IMR-90 (cell line): ENCODE measurements at regions not wholly inside any gene's neighbourhood (a gene's known extent, or its start where the extent isn't known, plus 50 kb on each side); places are given as distances from the start of the nearest gene placed in this dataset.

ENCODE experiments used
- ATAC-seq: fragments of 200-7000 bp; cut with Tn5 transposase; 2 replicates; pipeline ENCODE4 v1.9.1; 2020; ENCODE audit warnings: low read depth, mild to moderate bottlenecking, moderate library complexity
- BruUV-seq: library from RNA; stranded (reverse); fragments of 400-500 nt; replicated peaks from 2 replicates; lab custom pipeline; 2021; lab: Mats Ljungman, UMichigan
- CTCF ChIA-PET: fragments of 300-600 bp; formaldehyde crosslinking; extraction: SDS; loops from one replicate; lab custom pipeline; 2021; ENCODE audit warnings: antibody characterized with exemption; lab: Yijun Ruan, JAX
- POLR2A ChIA-PET: fragments of 300-600 bp; sonication (Branson Sonifier 250); formaldehyde crosslinking; loops from one replicate; lab custom pipeline; 2022; ENCODE audit warnings: antibody characterized with exemption; ENCODE audit not compliant: unreplicated experiment; lab: Charles Lee
- DNase-seq: peaks from one replicate; pipeline ENCODE4 v3.0.0; 2013
- H2AFZ ChIP-seq: replicated peaks from 2 replicates; pipeline ENCODE3; 2013; ENCODE audit warnings: low read length, mild to moderate bottlenecking; ENCODE audit not compliant: poor library complexity
- H2AK5ac ChIP-seq: 2 replicates; pipeline ENCODE4 v1.6.1; 2013; ENCODE audit warnings: low read depth, low read length, inconsistent platforms
- H2AK9ac ChIP-seq: replicated peaks from 2 replicates; pipeline ENCODE3; 2013; ENCODE audit warnings: mild to moderate bottlenecking, low read depth, low read length, moderate library complexity; ENCODE audit not compliant: poor library complexity
- H2BK120ac ChIP-seq: 2 replicates; pipeline ENCODE4 v1.6.1; 2013; ENCODE audit warnings: low read depth, low read length, inconsistent platforms
- H2BK15ac ChIP-seq: 3 replicates; pipeline ENCODE4 v1.6.1; 2013; ENCODE audit warnings: low read depth, low read length, inconsistent platforms
- H2BK20ac ChIP-seq: 2 replicates; pipeline ENCODE4 v1.6.1; 2013; ENCODE audit warnings: low read depth, mild to moderate bottlenecking, inconsistent platforms, low read length, moderate library complexity
- H2BK5ac ChIP-seq: 2 replicates; pipeline ENCODE4 v1.6.1; 2013; ENCODE audit warnings: mild to moderate bottlenecking, low read depth, low read length, inconsistent platforms; ENCODE audit not compliant: poor library complexity, severe bottlenecking
- H3K14ac ChIP-seq: replicated peaks from 2 replicates; pipeline ENCODE4 v1.6.1; 2013; ENCODE audit warnings: low read depth, low read length, inconsistent platforms
- H3K18ac ChIP-seq: 2 replicates; pipeline ENCODE4 v1.6.1; 2013; ENCODE audit warnings: low read depth, low read length, control low read depth
- H3K23ac ChIP-seq: 2 replicates; pipeline ENCODE4 v1.6.1; 2013; ENCODE audit warnings: low read depth, low read length, inconsistent platforms
- H3K27ac ChIP-seq: 2 replicates; pipeline ENCODE4 v1.5.1; 2013; ENCODE audit warnings: mild to moderate bottlenecking, control low read depth, low read length; ENCODE audit not compliant: insufficient read depth
- H3K27me3 ChIP-seq: 2 replicates; pipeline ENCODE4 v1.6.1; 2013; ENCODE audit warnings: low read length; ENCODE audit not compliant: control insufficient read depth, insufficient read depth
- H3K36me3 ChIP-seq: 2 replicates; pipeline ENCODE4 v1.6.1; 2013; ENCODE audit warnings: low read length, mixed read lengths; ENCODE audit not compliant: control insufficient read depth, insufficient read depth
- H3K4ac ChIP-seq: 2 replicates; pipeline ENCODE4 v1.6.1; 2013; ENCODE audit warnings: low read depth, low read length, inconsistent platforms
- H3K4me1 ChIP-seq: 2 replicates; pipeline ENCODE4 v1.6.1; 2013; ENCODE audit warnings: low read length, mixed read lengths; ENCODE audit not compliant: control insufficient read depth, insufficient read depth
- H3K4me2 ChIP-seq: 2 replicates; pipeline ENCODE4 v1.6.1; 2013; ENCODE audit warnings: low read depth, mild to moderate bottlenecking, control low read depth, low read length, moderate library complexity
- H3K4me3 ChIP-seq: 2 replicates; pipeline ENCODE4 v1.5.1; 2013; ENCODE audit warnings: low read depth, mild to moderate bottlenecking, control low read depth, low read length, moderate library complexity; ENCODE audit not compliant: insufficient read depth
- H3K56ac ChIP-seq: 2 replicates; pipeline ENCODE4 v1.6.1; 2013; ENCODE audit warnings: low read length, inconsistent platforms; ENCODE audit not compliant: insufficient read depth; ENCODE audit errors: extremely low read depth
- H3K79me1 ChIP-seq, 2 experiments: 2 replicates each; pipeline ENCODE4 v1.6.1; 2013; ENCODE audit warnings: low read length in 2 of 2, inconsistent platforms in 1 of 2, low read depth in 1 of 2
- H3K9ac ChIP-seq: 2 replicates; pipeline ENCODE4 v1.6.1; 2013; ENCODE audit warnings: low read depth, low read length, control low read depth
- H3K9me1 ChIP-seq: 2 replicates; pipeline ENCODE4 v1.6.1; 2013; ENCODE audit warnings: low read length, inconsistent platforms; ENCODE audit not compliant: insufficient read depth
- H3K9me3 ChIP-seq: 2 replicates; pipeline ENCODE4 v1.6.1; 2013; ENCODE audit warnings: low read length; ENCODE audit not compliant: control insufficient read depth, insufficient read depth
- H4K20me1 ChIP-seq: 2 replicates; pipeline ENCODE4 v1.6.1; 2013; ENCODE audit warnings: low read length, inconsistent platforms; ENCODE audit not compliant: insufficient read depth
- H4K5ac ChIP-seq: 2 replicates; pipeline ENCODE4 v1.6.1; 2013; ENCODE audit warnings: mild to moderate bottlenecking, low read depth, low read length, control low read depth
- H4K8ac ChIP-seq, 2 experiments: 2 replicates each; pipeline ENCODE4 v1.6.1; 2013; ENCODE audit warnings: low read depth in 2 of 2, low read length in 2 of 2, control low read depth in 1 of 2, inconsistent platforms in 1 of 2
- H4K91ac ChIP-seq: 2 replicates; pipeline ENCODE4 v1.6.1; 2013; ENCODE audit warnings: low read depth, low read length, inconsistent platforms; ENCODE audit not compliant: insufficient read depth
- BHLHE40 ChIP-seq: fragments of 150-350 bp; IDR thresholded peaks from 2 replicates; pipeline ENCODE4 v1.6.1; 2016; ENCODE audit warnings: mild to moderate bottlenecking, low read depth, low read length
- CEBPB ChIP-seq: IDR thresholded peaks from 2 replicates; pipeline ENCODE4 v1.6.1; 2012; ENCODE audit warnings: low read depth, low read length, improper control_type of control experiment
- CHD1 ChIP-seq: IDR thresholded peaks from 2 replicates; pipeline ENCODE4 v1.6.1; 2012; ENCODE audit warnings: low read depth, low read length, improper control_type of control experiment
- CTCF ChIP-seq: conservative IDR thresholded peaks from 2 replicates; pipeline ENCODE4 v1.5.1; 2012; ENCODE audit warnings: mild to moderate bottlenecking, low read depth, low read length, improper control_type of control experiment
- ELK1 ChIP-seq: fragments of 150-350 bp; IDR thresholded peaks from 2 replicates; pipeline ENCODE4 v1.6.1; 2016; ENCODE audit warnings: low read depth, mild to moderate bottlenecking, low read length, moderate library complexity, borderline replicate concordance
- FOS ChIP-seq: fragments of 150-350 bp; IDR thresholded peaks from 2 replicates; pipeline ENCODE4 v1.6.1; 2016; ENCODE audit warnings: low read depth, low read length
- MAFK ChIP-seq: IDR thresholded peaks from 2 replicates; pipeline ENCODE4 v1.6.1; 2012; ENCODE audit warnings: low read depth, low read length, improper control_type of control experiment
- MAZ ChIP-seq: IDR thresholded peaks from 2 replicates; pipeline ENCODE4 v1.6.1; 2012; ENCODE audit warnings: low read depth, mild to moderate bottlenecking, low read length, improper control_type of control experiment, moderate library complexity, borderline replicate concordance
- MXI1 ChIP-seq: IDR thresholded peaks from 2 replicates; pipeline ENCODE4 v1.6.1; 2012; ENCODE audit warnings: low read depth, mild to moderate bottlenecking, low read length, moderate library complexity, borderline replicate concordance
- NFE2L2 ChIP-seq: fragments of 150-350 bp; IDR thresholded peaks from 2 replicates; pipeline ENCODE4 v1.6.1; 2016; ENCODE audit warnings: low read depth, mild to moderate bottlenecking, low read length
- POLR2A ChIP-seq: IDR thresholded peaks from 2 replicates; pipeline ENCODE4 v1.6.1; 2012; ENCODE audit warnings: mild to moderate bottlenecking, low read depth, low read length
- RAD21 ChIP-seq: IDR thresholded peaks from 2 replicates; pipeline ENCODE4 v1.6.1; 2012; ENCODE audit warnings: low read length, improper control_type of control experiment
- RCOR1 ChIP-seq: IDR thresholded peaks from 2 replicates; pipeline ENCODE4 v1.6.1; 2012; ENCODE audit warnings: mild to moderate bottlenecking, low read length, improper control_type of control experiment; ENCODE audit not compliant: insufficient replicate concordance
- RFX5 ChIP-seq: IDR thresholded peaks from 2 replicates; pipeline ENCODE4 v1.8.0; 2012; ENCODE audit warnings: low read depth, mild to moderate bottlenecking, low read length, moderate library complexity
- SMC3 ChIP-seq: fragments of 150-350 bp; IDR thresholded peaks from 2 replicates; pipeline ENCODE4 v1.6.1; 2016; ENCODE audit warnings: low read depth, mild to moderate bottlenecking, antibody characterized with exemption, low read length, moderate library complexity
- USF2 ChIP-seq: fragments of 150-350 bp; IDR thresholded peaks from 2 replicates; pipeline ENCODE4 v1.6.1; 2017; ENCODE audit warnings: mild to moderate bottlenecking, antibody characterized with exemption, low read length, low read depth
- WGBS, 2 experiments: methylation state at CpG; one replicate each; pipeline versions ENCODE4 v1.1.5 to v1.1.7; 2013; ENCODE audit warnings: missing lambda C conversion rate in 2 of 2; ENCODE audit not compliant: insufficient read length in 1 of 2; ENCODE audit errors: extremely low coverage in 2 of 2; 5-methylcytosine and 5-hydroxymethylcytosine counted together
- dilution Hi-C: fragments of 300-500 bp; cut with HindIII; formaldehyde crosslinking; loops from one replicate; pipeline ENCODE4 v1.14.3; 2018; ENCODE audit warnings: low sequenced_read_pairs; ENCODE audit not compliant: unreplicated experiment
- in situ Hi-C: fragments of 300-500 bp; cut with MboI; formaldehyde crosslinking; loops from 3 replicates; pipeline ENCODE4 v1.14.3; 2019; ENCODE audit warnings: low sequenced_read_pairs, inconsistent platforms, mixed read lengths
- intact Hi-C: fragments of 100-400 bp; cut with micrococcal nuclease; formaldehyde crosslinking; loops from 2 replicates; pipeline ENCODE4 v1.10.0; 2022

- BruUV-seq = no TSS peak
- ATAC-seq (no peak), DNase-seq (no peak)
- no peak overlapping the region for H4K5ac ChIP-seq
- WGBS, 2 experiments = no CpG with 5 or more reads among the region's 3 CpGs
- H3K9me3 ChIP-seq = no peaks in the 10 kb centered on the region
- no peak overlapping the region for H2AFZ ChIP-seq
- H3K9ac ChIP-seq = no peak overlapping the region
- no peak overlapping the region for H4K91ac ChIP-seq
- H3K27me3 ChIP-seq = no peaks in the 10 kb centered on the region
- in situ Hi-C loops (no loop called here), dilution Hi-C loops (no loop called here), intact Hi-C loops (no loop called here)
- no peak overlapping the region for H3K23ac ChIP-seq
- no peak overlapping the region for H2AK5ac ChIP-seq
- TF ChIP-seq BHLHE40 = no peak
- no peak for TF ChIP-seq POLR2A
- no peak for TF ChIP-seq NFE2L2
- TF ChIP-seq ELK1 = no peak
- no peak for TF ChIP-seq USF2
- TF ChIP-seq SMC3 = no peak
- no peak for TF ChIP-seq RFX5
- no peak for TF ChIP-seq CHD1
- TF ChIP-seq MAZ = no peak
- TF ChIP-seq CEBPB = no peak
- no peak for TF ChIP-seq RCOR1
- TF ChIP-seq RAD21 = no peak
- no peak for TF ChIP-seq MAFK
- no peak for TF ChIP-seq MXI1
- no peak for TF ChIP-seq CTCF
- no peak for TF ChIP-seq FOS
- H3K4ac ChIP-seq = no peak overlapping the region
- ChIA-PET POLR2A (no interaction called here), CTCF (no interaction called here)
- H2BK20ac ChIP-seq = no peak overlapping the region
- H3K18ac ChIP-seq = no peak overlapping the region
- no peaks in the 10 kb centered on the region for H3K79me1 ChIP-seq
- no peaks in the 10 kb centered on the region; the same call in 1 of the 2 replicates for H3K9me1 ChIP-seq
- H3K4me2 ChIP-seq = no peak overlapping the region
- H3K4me1 ChIP-seq = peaks cover 6% of the 10 kb centered on the region
- H3K56ac ChIP-seq = no peak overlapping the region
- H2BK120ac ChIP-seq = no peak overlapping the region
- no peak overlapping the region for H3K27ac ChIP-seq
- no peak overlapping the region for H2AK9ac ChIP-seq
- H4K8ac ChIP-seq = no peak overlapping the region
- H2BK5ac ChIP-seq = no peak overlapping the region
- no peak overlapping the region for H3K4me3 ChIP-seq
- no peak overlapping the region for H2BK15ac ChIP-seq
- no peaks in the 10 kb centered on the region for H3K36me3 ChIP-seq
- no peak overlapping the region for H3K14ac ChIP-seq
- no peaks in the 10 kb centered on the region for H4K20me1 ChIP-seq
These were observed 64.3 kb downstream of the ARL4A start for GRCh38 chr7:12751764-12752163.
